ENCODE measurements at regions not wholly inside any gene's neighbourhood (a gene's known extent, or its start where the extent isn't known, plus 50 kb on each side); places are given as distances from the start of the nearest gene placed in this dataset.
"Not testable (repeated sequence)": the region's sequence is repeated elsewhere in the genome, so short reads cannot be mapped to it uniquely, and the experiment has no call there.

GRCh38 chr2:16755442-16755841, 89.8 kb upstream of the CYRIA start:
- DNase-seq (ENCODE audit: low read depth) = no peak

GRCh38 chr2:16753025-16753424, 87.4 kb upstream of the CYRIA start:
- DNase-seq (ENCODE audit: low read depth) = not testable (repeated sequence)

GRCh38 chr2:16750925-16751214, 85.2 kb upstream of the CYRIA start:
- not testable (repeated sequence) for DNase-seq (ENCODE audit: low read depth)

- no peak for DNase-seq (ENCODE audit: low read depth)
These were observed 84.7 kb upstream of the CYRIA start for GRCh38 chr2:16750175-16750924.

- not testable (repeated sequence) for DNase-seq (ENCODE audit: low read depth)
These were observed 83.1 kb upstream of the CYRIA start for GRCh38 chr2:16748511-16749266.

GRCh38 chr2:16747689-16748088, 82.1 kb upstream of the CYRIA start:
- no peak for DNase-seq (ENCODE audit: low read depth)

GRCh38 chr2:16747257-16747656, 81.6 kb upstream of the CYRIA start:
- no peak for DNase-seq (ENCODE audit: low read depth)

- no peak for DNase-seq (ENCODE audit: low read depth)
These were observed 81.2 kb upstream of the CYRIA start for GRCh38 chr2:16746833-16747232.

GRCh38 chr2:16746329-16746728, 80.7 kb upstream of the CYRIA start:
- no peak for DNase-seq (ENCODE audit: low read depth)

- DNase-seq (ENCODE audit: low read depth) = no peak
These were observed 79.8 kb upstream of the CYRIA start for GRCh38 chr2:16745466-16745865.

- DNase-seq (ENCODE audit: low read depth) = no peak
These were observed 78.9 kb upstream of the CYRIA start for GRCh38 chr2:16744521-16744920.

- DNase-seq (ENCODE audit: low read depth) = no peak
These were observed 76.4 kb upstream of the CYRIA start for GRCh38 chr2:16742026-16742425.

GRCh38 chr2:16741498-16741897, 75.9 kb upstream of the CYRIA start:
- no peak for DNase-seq (ENCODE audit: low read depth)

- no peak for DNase-seq (ENCODE audit: low read depth)
These were observed 74.3 kb upstream of the CYRIA start for GRCh38 chr2:16739778-16740581.

GRCh38 chr2:16738361-16739225, 73.0 kb upstream of the CYRIA start:
- DNase-seq (ENCODE audit: low read depth) = no peak

- DNase-seq (ENCODE audit: low read depth) = no peak
These were observed 72.2 kb upstream of the CYRIA start for GRCh38 chr2:16737812-16738211.

- DNase-seq (ENCODE audit: low read depth) = no peak
These were observed 71.0 kb upstream of the CYRIA start for GRCh38 chr2:16736633-16737032.

- DNase-seq (ENCODE audit: low read depth) = no peak
These were observed 63.7 kb upstream of the CYRIA start for GRCh38 chr2:16729335-16729734.

GRCh38 chr2:16728351-16729136, 62.9 kb upstream of the CYRIA start:
- no peak for DNase-seq (ENCODE audit: low read depth)

GRCh38 chr2:16727849-16728248, 62.2 kb upstream of the CYRIA start:
- not testable (repeated sequence) for DNase-seq (ENCODE audit: low read depth)

- DNase-seq (ENCODE audit: low read depth) = no peak
These were observed 61.6 kb upstream of the CYRIA start for GRCh38 chr2:16727256-16727655.

Data from amniotic epithelial cell (primary cell).